ENCODE measurements at regions not wholly inside any gene's neighbourhood (a gene's known extent, or its start where the extent isn't known, plus 50 kb on each side); places are given as distances from the start of the nearest gene placed in this dataset.
"Not testable (repeated sequence)": the region's sequence is repeated elsewhere in the genome, so short reads cannot be mapped to it uniquely, and the experiment has no call there.

GRCh38 chr5:68114378-68115040 is 101.0 kb upstream of the PIK3R1 start:
- no peak for DNase-seq

DNA sequence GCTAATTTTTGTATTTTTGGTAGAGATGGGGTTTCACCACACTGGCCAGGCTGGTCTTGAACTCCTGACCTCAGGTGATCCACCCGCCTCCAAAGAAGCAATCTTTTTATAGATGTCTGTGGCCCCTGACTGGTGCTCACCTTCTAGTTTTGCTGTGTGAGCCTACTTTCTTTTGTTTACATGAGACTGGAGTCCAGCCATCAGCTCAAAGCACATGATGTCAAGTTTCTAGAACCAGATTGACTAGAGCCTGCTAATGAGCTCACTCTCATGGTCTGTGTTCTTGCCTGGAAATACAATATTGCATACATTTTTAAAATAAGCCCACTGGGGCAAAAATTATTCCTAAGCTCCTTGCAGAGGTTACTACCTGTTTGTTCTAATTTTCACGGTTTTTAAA is 102.9 kb upstream of the PIK3R1 start:
- DNase-seq = no peak

GRCh38 chr5:68110894-68111293 is 104.7 kb upstream of the PIK3R1 start:
- DNase-seq = no peak

DNA sequence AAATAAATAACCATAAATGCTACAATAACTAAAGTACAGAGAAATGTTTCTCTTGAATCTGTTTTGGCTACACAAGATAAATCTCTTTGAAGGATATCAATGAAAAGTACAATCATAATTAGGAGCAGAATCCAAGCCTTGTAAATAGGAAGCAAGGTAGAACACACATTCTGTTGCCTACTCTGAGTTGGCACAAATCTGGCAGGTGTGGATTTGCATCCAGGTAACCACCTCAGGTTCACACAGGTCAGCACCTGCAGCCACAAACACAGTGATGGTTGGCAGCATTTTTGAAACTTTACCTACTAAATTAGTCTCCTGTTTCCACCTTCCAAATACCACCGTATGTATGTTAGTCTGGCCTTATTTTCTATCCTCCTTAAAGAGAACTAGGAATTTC is 105.3 kb upstream of the PIK3R1 start:
- DNase-seq = no peak

DNA sequence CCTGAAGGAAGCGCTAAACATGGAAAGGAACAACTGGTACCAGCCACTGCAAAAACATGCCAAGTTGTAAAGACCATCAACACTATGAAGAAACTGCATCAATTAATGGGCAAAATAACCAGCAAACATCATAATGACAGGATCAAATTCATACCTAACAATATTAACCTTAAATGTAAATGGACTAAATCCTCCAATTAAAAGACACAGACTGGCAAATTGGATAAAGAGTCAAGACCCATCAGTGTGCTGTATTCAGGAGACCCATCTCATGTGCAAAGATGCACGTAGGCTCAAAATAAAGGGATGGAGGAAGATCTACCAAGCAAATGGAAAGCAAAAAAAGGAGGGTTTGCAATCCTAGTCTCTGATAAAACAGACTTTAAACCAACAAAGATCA is 111.3 kb upstream of the PIK3R1 start:
- DNase-seq = not testable (repeated sequence)

GRCh38 chr5:68103297-68103696 is 112.3 kb upstream of the PIK3R1 start:
- DNase-seq = not testable (repeated sequence)

- DNase-seq = no peak
Observed at GRCh38 chr5:68099327-68099726, 116.2 kb upstream of the PIK3R1 start.

DNA sequence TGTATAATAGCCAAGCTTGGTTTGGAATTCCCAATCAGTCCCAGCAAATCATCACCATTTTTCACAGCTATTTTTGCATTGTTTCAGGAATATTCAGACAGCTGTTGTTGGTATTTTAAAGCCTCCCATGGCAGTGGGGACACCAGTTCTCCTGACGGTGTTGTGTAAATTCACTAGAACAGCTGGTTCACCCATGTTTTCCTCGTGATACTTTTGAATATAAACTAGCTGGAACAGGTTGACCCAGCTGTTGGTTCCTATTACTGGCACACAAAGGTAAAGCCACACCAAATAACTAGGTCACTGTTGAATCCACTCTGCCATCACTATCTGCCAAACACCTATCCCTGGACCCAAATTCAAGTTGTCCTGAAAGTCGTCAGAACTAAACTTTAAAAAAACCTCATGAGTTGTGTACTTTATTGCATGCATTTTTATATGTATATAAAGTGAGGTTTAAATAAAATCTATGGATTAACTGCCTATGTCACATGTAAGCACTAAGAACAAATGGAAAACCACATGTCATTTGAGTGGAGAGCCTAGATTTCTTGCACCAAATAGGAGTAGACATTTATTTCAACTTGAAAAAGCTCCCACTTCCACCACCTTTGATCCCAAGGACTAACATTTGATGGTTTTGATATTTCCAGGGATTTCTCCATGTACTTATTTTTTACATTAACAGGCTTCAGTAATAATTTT is 121.9 kb upstream of the PIK3R1 start:
- no peak for DNase-seq

DNA sequence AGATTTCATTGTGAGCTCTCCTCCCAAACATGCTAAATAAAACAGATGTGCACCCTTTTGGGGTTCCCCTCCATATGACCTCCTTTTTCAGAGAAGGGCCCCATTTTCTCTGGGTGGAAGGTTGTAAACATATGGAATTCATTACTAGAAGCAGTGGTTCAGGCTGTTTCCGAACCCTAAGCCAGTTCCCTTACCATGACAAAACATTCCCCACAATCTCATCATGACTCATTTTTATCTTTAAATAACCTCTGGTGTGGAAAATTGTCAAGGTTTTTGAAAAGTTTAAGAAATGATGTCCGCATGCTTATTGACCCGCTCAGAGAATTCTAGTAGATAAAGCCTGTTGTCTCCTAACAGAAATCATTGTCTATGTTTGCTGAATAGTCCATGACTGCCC is 127.3 kb upstream of the PIK3R1 start:
- no peak for DNase-seq

- DNase-seq = peak; percentile 33
Observed at GRCh38 chr5:68087866-68088265, 127.7 kb upstream of the PIK3R1 start.

DNA sequence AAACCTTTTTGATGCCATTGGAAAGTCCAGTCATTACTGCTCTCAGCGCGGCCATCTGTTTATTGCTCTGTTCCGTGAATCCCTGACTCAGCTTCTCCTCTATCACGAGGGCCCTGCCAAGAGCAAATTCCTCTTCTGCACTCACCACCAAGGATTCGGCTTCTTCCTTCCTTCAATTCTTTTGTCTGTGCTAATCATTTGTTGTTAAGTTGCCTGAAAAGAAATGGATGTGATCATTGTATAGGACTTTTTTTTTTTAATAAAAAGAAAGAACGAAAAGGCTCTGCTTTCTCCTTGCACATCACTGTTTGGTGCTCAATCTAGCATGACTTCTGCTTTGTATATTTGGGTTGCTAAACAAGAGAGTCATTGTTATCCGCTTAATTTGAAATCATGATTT is 128.7 kb upstream of the PIK3R1 start:
- no peak for DNase-seq

DNA sequence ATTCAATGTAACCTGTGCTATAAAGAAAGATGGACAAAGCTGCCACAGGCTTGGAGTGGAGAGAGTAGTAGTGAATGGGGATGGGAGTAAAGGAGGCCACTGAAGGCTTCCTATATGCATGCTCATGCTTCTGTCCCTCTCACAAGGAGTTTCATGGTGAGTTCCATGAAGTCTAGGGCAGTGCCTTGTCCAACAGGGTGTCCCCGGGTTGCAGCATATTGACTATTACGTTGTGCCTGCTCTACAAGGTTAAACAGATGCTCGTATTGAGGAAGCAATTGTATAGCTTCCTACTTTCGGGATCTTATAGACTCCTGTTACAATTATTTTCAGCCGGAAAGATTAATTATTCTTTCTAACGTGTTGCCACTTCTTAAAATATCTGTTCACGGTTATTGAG is 129.1 kb upstream of the PIK3R1 start:
- DNase-seq = no peak

DNA sequence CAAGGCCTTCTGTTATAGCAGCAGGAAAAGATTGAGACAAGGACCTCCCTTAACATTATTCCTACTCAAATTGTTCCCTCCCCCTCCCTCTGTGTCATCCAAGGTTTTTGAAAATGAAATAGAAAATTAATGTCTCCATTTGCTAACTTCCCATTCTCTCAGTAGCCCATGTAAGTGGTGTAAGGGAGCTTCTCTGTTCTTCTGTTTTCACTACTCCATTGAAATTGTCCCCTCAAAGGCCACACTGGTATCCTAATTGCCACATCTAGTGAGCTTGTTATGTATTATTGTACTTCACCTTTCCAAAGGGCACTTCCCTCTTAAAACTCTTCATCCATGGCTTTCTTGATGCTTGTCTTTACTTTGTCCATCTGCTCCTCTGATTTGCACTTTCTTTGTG is 131.2 kb upstream of the PIK3R1 start:
- no peak for DNase-seq

DNA sequence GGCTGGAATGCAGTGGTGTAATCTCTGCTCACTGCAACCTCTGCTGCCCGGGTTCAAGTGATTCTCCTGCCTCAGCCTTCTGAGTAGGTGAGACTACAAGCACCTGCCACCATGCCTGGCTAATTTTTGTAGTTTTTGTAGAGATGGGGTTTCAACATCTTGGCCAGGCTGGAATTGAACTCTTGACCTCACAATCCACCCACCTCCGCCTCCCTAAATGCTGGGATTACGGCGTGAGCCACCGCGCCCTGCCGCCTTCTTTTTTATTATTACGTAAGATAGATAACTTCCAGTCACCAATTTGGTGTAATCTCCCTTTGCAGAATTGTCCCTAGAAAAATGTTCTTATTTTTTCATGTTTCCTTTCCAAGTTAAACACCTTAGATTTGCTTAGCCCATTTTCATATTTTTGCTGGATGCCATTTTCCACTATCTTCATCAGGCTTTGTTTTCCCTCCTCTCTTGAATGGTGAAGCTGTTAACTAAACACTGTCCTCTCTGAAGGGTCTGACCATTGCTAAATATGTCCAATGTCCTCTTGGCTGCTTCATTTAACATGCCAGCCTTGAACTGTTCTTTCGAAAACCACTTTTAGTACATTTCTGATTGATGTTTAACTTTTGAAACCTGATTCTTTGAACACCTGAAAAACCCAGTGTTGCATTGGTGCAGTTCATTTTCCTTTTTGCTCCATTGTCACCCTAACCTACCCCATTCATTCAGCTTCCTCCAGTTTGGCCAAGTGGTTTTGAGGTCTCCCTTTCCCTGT is 135.1 kb upstream of the PIK3R1 start:
- no peak for DNase-seq

DNA sequence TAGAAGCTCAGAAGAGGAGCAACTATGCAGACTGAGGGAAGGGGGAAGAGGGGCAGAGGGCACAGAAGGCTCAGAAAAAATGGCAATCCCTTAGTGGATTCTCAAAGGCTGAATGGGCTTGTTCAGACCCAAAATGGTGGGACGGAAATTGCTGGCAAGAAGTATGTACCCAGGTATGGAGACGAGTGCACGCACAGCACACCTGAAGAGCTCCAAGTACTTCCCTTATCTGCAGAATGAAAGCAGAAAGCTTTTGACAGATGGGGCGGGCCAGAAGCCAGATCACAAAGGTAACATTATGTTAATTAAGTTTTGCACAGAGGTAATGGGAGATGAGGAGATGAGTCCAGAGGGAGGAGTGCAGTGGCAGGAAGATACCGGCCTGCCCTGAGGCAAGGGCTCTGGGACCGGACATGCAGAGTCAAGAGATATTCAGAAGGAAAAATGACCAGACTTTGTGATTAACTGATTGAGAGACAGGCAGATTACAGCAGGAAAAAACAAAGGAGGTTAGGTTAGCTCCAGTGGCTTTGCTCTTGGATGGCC is 138.1 kb upstream of the PIK3R1 start:
- DNase-seq = no peak

DNA sequence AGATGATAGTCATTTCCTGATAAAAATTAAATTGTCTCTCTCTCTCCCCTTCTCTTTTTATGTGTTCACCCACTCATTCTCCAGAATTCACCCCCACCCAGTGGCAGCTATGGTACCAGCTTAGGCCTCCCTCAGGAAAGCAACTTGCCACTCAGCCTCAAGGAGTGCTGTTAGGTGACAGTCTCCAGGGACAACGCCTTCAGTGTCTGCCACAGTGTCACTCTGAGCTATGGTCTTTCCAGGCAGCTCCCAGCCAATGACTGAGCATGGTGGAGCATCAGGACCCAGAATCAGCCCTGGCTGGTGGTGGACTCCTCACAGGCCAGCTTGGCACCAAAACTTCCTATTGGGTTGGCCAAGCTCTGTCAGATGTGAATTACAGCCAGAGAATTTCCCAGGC is 140.9 kb upstream of the PIK3R1 start:
- no peak for DNase-seq

DNA sequence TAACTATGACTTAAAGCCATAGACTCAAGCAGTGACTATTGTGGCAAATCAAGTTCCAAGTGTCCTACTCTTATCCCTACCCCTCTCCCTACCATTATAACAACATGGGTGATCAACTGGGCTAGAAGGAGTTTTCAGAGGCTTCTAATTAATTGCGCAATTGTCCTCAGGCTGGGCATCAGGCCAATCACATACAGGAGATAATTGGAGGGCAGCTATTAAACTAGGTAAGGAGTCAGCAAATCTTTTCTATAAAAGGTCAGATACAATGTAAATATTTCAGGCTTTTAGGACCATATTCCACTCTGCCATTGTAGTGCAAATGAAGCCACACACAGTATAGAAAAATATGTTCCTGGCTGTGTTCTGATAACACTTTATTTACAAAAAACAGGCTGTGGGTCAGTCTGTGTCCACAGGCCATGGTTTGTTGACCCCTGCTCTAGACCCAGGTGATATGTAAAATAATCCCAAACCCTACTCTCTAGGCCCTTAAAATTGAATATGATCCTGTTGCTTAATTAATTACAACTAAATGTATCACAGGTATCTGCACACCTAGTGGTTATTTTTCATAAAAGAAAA is 141.4 kb upstream of the PIK3R1 start:
- no peak for DNase-seq

- DNase-seq = no peak
Observed at GRCh38 chr5:68071736-68072135, 143.8 kb upstream of the PIK3R1 start.

- no peak for DNase-seq
Observed at GRCh38 chr5:68071282-68071632, 144.3 kb upstream of the PIK3R1 start.

DNA sequence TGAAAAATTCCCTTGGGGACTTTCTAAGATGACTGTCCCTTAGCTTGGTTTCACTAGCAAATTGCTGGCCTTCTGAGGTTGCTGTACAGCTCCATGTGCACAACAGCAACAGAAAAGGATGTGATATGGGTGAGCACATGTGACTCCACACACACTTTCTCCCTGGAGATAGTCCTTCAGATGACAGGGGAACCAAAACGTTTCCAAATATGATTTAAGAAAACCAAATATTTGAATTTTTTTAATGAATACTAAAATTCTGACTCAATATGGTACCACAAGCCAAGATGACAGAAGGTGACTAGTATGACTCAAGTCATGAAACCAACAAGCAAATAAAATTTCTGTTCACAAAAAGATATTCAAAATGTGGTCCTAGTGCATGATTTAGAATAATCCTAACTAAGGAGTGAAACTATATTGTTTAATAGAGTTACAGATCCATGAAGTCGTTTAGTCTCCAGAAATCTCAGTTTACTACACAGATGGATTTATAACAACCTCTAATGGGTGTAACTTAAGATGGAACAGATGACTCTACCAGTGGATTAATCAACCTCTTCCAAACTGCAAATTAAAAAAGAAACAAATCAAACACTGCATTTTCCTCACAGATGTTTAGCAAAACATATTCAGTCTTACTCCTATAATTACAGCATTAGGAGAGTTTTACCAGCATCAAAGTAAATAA is 144.8 kb upstream of the PIK3R1 start:
- DNase-seq = no peak

DNA sequence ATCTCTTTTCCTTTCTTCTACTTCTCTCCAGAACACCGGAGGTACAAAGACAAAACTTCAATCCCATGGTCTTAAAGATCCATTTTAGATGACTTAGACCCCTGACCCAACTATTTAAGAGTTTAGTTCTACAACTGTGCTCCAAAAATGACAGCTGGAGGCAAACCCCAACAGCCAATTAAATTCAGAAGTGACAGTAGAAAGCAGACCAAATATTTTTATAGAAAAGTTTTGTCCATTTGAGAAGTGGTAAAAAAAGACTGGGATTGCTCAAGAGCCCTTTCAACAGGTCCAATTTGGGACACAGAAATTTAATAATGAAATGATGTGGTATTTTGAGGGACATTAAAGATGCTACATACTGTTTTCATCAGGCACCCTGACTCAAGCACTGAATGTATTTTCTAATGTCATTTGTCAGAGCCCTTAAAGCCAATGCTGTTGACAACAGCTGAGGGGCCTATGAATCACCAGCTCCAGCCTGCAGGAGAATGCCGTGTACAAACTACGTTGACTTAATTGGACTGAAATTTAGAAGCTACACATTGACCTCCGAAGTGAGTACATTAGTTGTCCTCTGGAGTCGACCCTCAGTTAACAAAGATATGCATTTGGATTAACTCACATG is 147.5 kb upstream of the PIK3R1 start:
- no peak for DNase-seq

- no peak for DNase-seq
Observed at GRCh38 chr5:68067291-68067690, 148.3 kb upstream of the PIK3R1 start.
